K562 (cell line): ENCODE measurements at regions not wholly inside any gene's neighbourhood (a gene's known extent, or its start where the extent isn't known, plus 50 kb on each side); places are given as distances from the start of the nearest gene placed in this dataset.

Experiments
- CEBPB ChIP-seq: fragments of 450-650 bp; IDR thresholded peaks from 2 replicates; pipeline ENCODE4 v1.6.1; 2016; ENCODE audit warnings: missing genetic modification characterization, missing compliant biosample characterization
- MAZ ChIP-seq, 2 experiments: fragments of 450-650 bp in 1 of 2; sonication (generic) in 1 of 2; formaldehyde crosslinking; IDR thresholded peaks in 1 of 2; conservative IDR thresholded peaks in 1 of 2; 2 replicates each; pipeline versions ENCODE4 v1.4.0 to v1.5.0; 2020; ENCODE audit warnings: mild to moderate bottlenecking in 1 of 2, missing genetic modification reagents in 1 of 2
- PHF8 ChIP-seq: fragments of 200-600 bp; sonication (generic); IDR thresholded peaks from 2 replicates; pipeline ENCODE4 v1.6.1; 2012; ENCODE audit warnings: mixed run types, mild to moderate bottlenecking, inconsistent platforms, low read length, moderate library complexity, borderline replicate concordance
- ZKSCAN3 ChIP-seq: fragments of 250-450 bp; sonication (Bioruptor Pico); IDR thresholded peaks from 2 replicates; pipeline ENCODE4 v1.4.0; 2020
- ZNF431 ChIP-seq: sonication (generic); formaldehyde crosslinking; IDR thresholded peaks from 2 replicates; pipeline ENCODE4 v1.8.0; 2022; ENCODE audit warnings: mild to moderate bottlenecking, missing genetic modification reagents
- TF ChIP-seq, protein P1 (sequence below): fragments of 250-450 bp; sonication (Bioruptor Pico); IDR thresholded peaks from 2 replicates; pipeline ENCODE4 v1.8.0; 2022; ENCODE audit warnings: inconsistent platforms
- TF ChIP-seq, protein P2 (sequence below), 3 experiments: IDR thresholded peaks in 2 of 3; conservative IDR thresholded peaks in 1 of 3; 2 replicates each; pipeline ENCODE4 v1.5.1; 2011 to 2012; ENCODE audit warnings: low read length in 3 of 3, mild to moderate bottlenecking in 3 of 3, control low read depth in 2 of 3, improper control_type of control experiment in 1 of 3, inconsistent platforms in 1 of 3, low read depth in 1 of 3, mixed read lengths in 1 of 3, moderate library complexity in 1 of 3; ENCODE audit not compliant: insufficient read depth in 2 of 3
- TF ChIP-seq, protein P3 (sequence below): fragments of 250-450 bp; sonication (Bioruptor Pico); IDR thresholded peaks from 2 replicates; pipeline ENCODE4 v1.8.0; 2022; ENCODE audit warnings: moderate library complexity, mild to moderate bottlenecking, inconsistent platforms

DNA sequence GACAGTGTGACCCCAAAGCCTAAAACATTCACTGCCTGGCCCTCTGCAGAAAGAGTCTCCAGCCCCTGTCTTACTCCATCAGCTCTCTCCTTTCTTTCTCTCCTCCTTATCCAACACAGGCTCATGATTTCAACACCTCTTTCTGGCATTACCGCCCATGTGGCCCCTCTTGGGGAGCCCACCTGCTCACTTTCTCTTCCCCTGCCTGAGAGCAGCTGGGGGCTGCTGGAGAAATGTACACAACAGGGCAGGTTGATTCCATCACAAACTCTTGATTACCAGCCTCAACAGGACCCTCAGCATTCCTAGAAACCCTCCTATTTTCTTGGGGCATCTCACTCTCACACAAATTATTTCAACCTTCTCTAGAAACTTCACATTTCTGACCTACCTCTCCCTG, 98.3 kb downstream of the ABHD5 start:
- TF ChIP-seq MAZ (CRISPR knock-in tag; conservative IDR thresholded peaks at IDR 0.05 in 1 of 2, IDR thresholded peaks at IDR 0.05 in 1 of 2) (no peak), PHF8 (no peak), CEBPB (tag) (no peak), ZNF431 (CRISPR knock-in tag) (no peak), ZKSCAN3 (no peak)
- TF ChIP-seq, protein P1, sequence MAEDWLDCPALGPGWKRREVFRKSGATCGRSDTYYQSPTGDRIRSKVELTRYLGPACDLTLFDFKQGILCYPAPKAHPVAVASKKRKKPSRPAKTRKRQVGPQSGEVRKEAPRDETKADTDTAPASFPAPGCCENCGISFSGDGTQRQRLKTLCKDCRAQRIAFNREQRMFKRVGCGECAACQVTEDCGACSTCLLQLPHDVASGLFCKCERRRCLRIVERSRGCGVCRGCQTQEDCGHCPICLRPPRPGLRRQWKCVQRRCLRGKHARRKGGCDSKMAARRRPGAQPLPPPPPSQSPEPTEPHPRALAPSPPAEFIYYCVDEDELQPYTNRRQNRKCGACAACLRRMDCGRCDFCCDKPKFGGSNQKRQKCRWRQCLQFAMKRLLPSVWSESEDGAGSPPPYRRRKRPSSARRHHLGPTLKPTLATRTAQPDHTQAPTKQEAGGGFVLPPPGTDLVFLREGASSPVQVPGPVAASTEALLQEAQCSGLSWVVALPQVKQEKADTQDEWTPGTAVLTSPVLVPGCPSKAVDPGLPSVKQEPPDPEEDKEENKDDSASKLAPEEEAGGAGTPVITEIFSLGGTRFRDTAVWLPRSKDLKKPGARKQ (CRISPR knock-in tag), result no peak
- TF ChIP-seq, protein P2, sequence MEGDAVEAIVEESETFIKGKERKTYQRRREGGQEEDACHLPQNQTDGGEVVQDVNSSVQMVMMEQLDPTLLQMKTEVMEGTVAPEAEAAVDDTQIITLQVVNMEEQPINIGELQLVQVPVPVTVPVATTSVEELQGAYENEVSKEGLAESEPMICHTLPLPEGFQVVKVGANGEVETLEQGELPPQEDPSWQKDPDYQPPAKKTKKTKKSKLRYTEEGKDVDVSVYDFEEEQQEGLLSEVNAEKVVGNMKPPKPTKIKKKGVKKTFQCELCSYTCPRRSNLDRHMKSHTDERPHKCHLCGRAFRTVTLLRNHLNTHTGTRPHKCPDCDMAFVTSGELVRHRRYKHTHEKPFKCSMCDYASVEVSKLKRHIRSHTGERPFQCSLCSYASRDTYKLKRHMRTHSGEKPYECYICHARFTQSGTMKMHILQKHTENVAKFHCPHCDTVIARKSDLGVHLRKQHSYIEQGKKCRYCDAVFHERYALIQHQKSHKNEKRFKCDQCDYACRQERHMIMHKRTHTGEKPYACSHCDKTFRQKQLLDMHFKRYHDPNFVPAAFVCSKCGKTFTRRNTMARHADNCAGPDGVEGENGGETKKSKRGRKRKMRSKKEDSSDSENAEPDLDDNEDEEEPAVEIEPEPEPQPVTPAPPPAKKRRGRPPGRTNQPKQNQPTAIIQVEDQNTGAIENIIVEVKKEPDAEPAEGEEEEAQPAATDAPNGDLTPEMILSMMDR (IDR thresholded peaks at IDR 0.05 in 2 of 3, conservative IDR thresholded peaks at IDR 0.05 in 1 of 3; ENCODE audit: insufficient read depth in 2 of 3, low read depth in 1 of 3, low read length in 3 of 3), result no peak
- TF ChIP-seq, protein P3, sequence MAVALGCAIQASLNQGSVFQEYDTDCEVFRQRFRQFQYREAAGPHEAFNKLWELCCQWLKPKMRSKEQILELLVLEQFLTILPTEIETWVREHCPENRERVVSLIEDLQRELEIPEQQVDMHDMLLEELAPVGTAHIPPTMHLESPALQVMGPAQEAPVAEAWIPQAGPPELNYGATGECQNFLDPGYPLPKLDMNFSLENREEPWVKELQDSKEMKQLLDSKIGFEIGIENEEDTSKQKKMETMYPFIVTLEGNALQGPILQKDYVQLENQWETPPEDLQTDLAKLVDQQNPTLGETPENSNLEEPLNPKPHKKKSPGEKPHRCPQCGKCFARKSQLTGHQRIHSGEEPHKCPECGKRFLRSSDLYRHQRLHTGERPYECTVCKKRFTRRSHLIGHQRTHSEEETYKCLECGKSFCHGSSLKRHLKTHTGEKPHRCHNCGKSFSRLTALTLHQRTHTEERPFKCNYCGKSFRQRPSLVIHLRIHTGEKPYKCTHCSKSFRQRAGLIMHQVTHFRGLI, result no peak
